ENCODE measurements at regions not wholly inside any gene's neighbourhood (a gene's known extent, or its start where the extent isn't known, plus 50 kb on each side); places are given as distances from the start of the nearest gene placed in this dataset.

DNA sequence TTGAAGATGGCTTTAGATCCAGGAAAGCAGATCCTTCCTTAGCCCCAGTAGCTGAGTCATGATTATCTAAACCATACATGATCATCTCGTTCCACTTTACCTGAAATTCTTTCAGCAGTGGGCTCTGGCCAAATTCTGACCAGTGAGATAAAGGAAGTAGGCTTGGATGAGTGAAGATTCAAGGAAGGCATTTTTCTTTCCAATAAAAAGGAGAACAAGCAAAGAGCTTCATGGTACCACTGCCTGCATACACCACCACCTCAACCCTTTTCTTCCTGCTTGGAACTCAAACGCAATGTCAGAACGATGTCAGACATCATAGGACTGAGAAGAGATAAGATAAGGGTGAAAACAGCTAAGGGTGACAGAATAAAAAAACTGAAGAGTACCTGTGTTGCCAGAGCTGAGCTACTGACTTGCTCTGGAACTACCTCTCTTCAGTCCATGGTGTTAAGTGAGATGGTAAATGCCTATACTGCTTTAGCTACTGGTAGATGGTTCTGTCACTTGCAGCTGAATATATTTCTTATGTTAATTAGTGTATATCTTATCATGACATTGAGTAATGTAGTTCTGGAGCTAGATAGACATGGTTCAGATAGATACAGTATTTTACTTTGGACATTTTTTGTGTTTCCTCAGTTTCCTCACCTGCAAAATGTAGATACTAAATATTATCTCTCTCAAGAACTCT lies 58.7 kb upstream of the ACVR1 start:
- TF ChIP-seq RFX5 (IDR thresholded peaks at IDR 0.05) = no peak
- no peak for TF ChIP-seq RAD21 (conservative IDR thresholded peaks at IDR 0.05 in 1 of 2, IDR thresholded peaks at IDR 0.05 in 1 of 2)
- TF ChIP-seq, protein P1, sequence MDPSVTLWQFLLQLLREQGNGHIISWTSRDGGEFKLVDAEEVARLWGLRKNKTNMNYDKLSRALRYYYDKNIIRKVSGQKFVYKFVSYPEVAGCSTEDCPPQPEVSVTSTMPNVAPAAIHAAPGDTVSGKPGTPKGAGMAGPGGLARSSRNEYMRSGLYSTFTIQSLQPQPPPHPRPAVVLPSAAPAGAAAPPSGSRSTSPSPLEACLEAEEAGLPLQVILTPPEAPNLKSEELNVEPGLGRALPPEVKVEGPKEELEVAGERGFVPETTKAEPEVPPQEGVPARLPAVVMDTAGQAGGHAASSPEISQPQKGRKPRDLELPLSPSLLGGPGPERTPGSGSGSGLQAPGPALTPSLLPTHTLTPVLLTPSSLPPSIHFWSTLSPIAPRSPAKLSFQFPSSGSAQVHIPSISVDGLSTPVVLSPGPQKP (IDR thresholded peaks at IDR 0.05; ENCODE audit: low read depth, low read length) = no peak
